WTC11 (cell line): ENCODE measurements at regions not wholly inside any gene's neighbourhood (a gene's known extent, or its start where the extent isn't known, plus 50 kb on each side); places are given as distances from the start of the nearest gene placed in this dataset.
A peak's percentile ranks its signal among the peaks of the same experiment; 100 is the strongest.

Experiments
- ATAC-seq: fragments of 200-7000 bp; cut with Tn5 transposase; 2 replicates; pipeline ENCODE4 v1.10.0; 2021; ENCODE audit warnings: mild to moderate bottlenecking, moderate library complexity
- CTCF ChIA-PET: fragments of 300-600 bp; sonication (Branson Sonifier 250); formaldehyde crosslinking; loops from one replicate; lab custom pipeline; 2021; ENCODE audit warnings: antibody characterized with exemption; lab: Charles Lee
- POLR2A ChIA-PET: fragments of 350-600 bp; sonication (Branson Sonifier 250); formaldehyde crosslinking; loops from one replicate; lab custom pipeline; 2021; ENCODE audit warnings: antibody characterized with exemption; lab: Charles Lee
- DNase-seq: peaks from one replicate; pipeline ENCODE4 v3.0.0; 2021; ENCODE audit warnings: low spot score
- H3K27ac Mint-ChIP-seq: 2 replicates; pipeline ENCODE4 v1.8.0; 2021; ENCODE audit warnings: mixed read lengths
- H3K27me3 Mint-ChIP-seq: 2 replicates; pipeline ENCODE4 v1.8.0; 2021; ENCODE audit warnings: low read depth, mild to moderate bottlenecking, moderate library complexity, mixed read lengths
- H3K36me3 Mint-ChIP-seq: 2 replicates; pipeline ENCODE4 v1.8.0; 2021; ENCODE audit warnings: mixed read lengths
- H3K4me1 Mint-ChIP-seq: 2 replicates; pipeline ENCODE4 v1.8.0; 2022; ENCODE audit warnings: mixed read lengths
- H3K4me3 Mint-ChIP-seq: 2 replicates; pipeline ENCODE4 v1.8.0; 2021; ENCODE audit warnings: mild to moderate bottlenecking, moderate library complexity, mixed read lengths
- H3K9me3 Mint-ChIP-seq: 2 replicates; pipeline ENCODE4 v1.8.0; 2021; ENCODE audit warnings: mixed read lengths
- CDX4 ChIP-seq: fragments of 250-450 bp; sonication (Bioruptor Pico); IDR thresholded peaks from 2 replicates; pipeline ENCODE4 v1.9.0; 2021; ENCODE audit warnings: moderate library complexity, mild to moderate bottlenecking, inconsistent platforms, borderline replicate concordance
- E2F1 ChIP-seq: sonication (generic); formaldehyde crosslinking; IDR thresholded peaks from 2 replicates; pipeline ENCODE4 v1.8.0; 2022; ENCODE audit warnings: mild to moderate bottlenecking, missing genetic modification reagents
- ERG ChIP-seq: fragments of 250-450 bp; sonication (Bioruptor Pico); IDR thresholded peaks from 2 replicates; pipeline ENCODE4 v1.8.0; 2021; ENCODE audit warnings: mild to moderate bottlenecking
- GABPB1 ChIP-seq: sonication (generic); formaldehyde crosslinking; IDR thresholded peaks from 2 replicates; pipeline ENCODE4 v1.8.1; 2023; ENCODE audit warnings: mild to moderate bottlenecking, missing genetic modification reagents
- GTF2I ChIP-seq: fragments of 250-450 bp; sonication (Bioruptor Pico); conservative IDR thresholded peaks from 2 replicates; pipeline ENCODE4 v1.4.0; 2021; ENCODE audit warnings: mild to moderate bottlenecking
- HMGA2 ChIP-seq: fragments of 250-450 bp; sonication (Bioruptor Pico); IDR thresholded peaks from 2 replicates; pipeline ENCODE4 v1.4.0; 2021; ENCODE audit warnings: mild to moderate bottlenecking, moderate library complexity
- IRF1 ChIP-seq: sonication (generic); formaldehyde crosslinking; IDR thresholded peaks from 2 replicates; pipeline ENCODE4 v1.8.0; 2023; ENCODE audit warnings: missing genetic modification reagents
- JAZF1 ChIP-seq: fragments of 250-450 bp; sonication (Bioruptor Pico); IDR thresholded peaks from 2 replicates; pipeline ENCODE4 v1.9.0; 2021; ENCODE audit warnings: moderate library complexity, mild to moderate bottlenecking, inconsistent platforms
- KAT7 ChIP-seq: sonication (generic); formaldehyde crosslinking; IDR thresholded peaks from 2 replicates; pipeline ENCODE4 v1.8.1; 2023; ENCODE audit warnings: missing genetic modification reagents, mild to moderate bottlenecking, borderline replicate concordance
- MLX ChIP-seq: sonication (generic); formaldehyde crosslinking; IDR thresholded peaks from 2 replicates; pipeline ENCODE4 v1.8.1; 2023; ENCODE audit warnings: mild to moderate bottlenecking, missing genetic modification reagents, moderate library complexity
- NFATC4 ChIP-seq: fragments of 250-450 bp; sonication (Bioruptor Pico); IDR thresholded peaks from 2 replicates; pipeline ENCODE4 v1.9.0; 2021; ENCODE audit warnings: mild to moderate bottlenecking
- RORB ChIP-seq: fragments of 250-450 bp; sonication (Bioruptor Pico); IDR thresholded peaks from 2 replicates; pipeline ENCODE4 v1.9.0; 2021; ENCODE audit warnings: mild to moderate bottlenecking
- STAT6 ChIP-seq: sonication (generic); formaldehyde crosslinking; conservative IDR thresholded peaks from 2 replicates; pipeline ENCODE4 v1.8.1; 2023; ENCODE audit warnings: mild to moderate bottlenecking, low read depth, missing genetic modification reagents, moderate library complexity
- TCF7 ChIP-seq: sonication (generic); formaldehyde crosslinking; IDR thresholded peaks from 2 replicates; pipeline ENCODE4 v1.8.0; 2022; ENCODE audit warnings: mild to moderate bottlenecking, low read depth, missing genetic modification reagents, moderate library complexity
- TEAD1 ChIP-seq: sonication (generic); formaldehyde crosslinking; IDR thresholded peaks from 2 replicates; pipeline ENCODE4 v1.8.0; 2022; ENCODE audit warnings: mild to moderate bottlenecking, missing genetic modification reagents
- TEAD4 ChIP-seq: sonication (generic); formaldehyde crosslinking; IDR thresholded peaks from 2 replicates; pipeline ENCODE4 v1.8.0; 2022; ENCODE audit warnings: mild to moderate bottlenecking, missing genetic modification reagents
- TP53 ChIP-seq: sonication (generic); formaldehyde crosslinking; IDR thresholded peaks from 2 replicates; pipeline ENCODE4 v1.8.1; 2023; ENCODE audit warnings: mild to moderate bottlenecking, missing genetic modification reagents
- ZBTB21 ChIP-seq: sonication (generic); formaldehyde crosslinking; IDR thresholded peaks from 2 replicates; pipeline ENCODE4 v1.8.1; 2023; ENCODE audit warnings: mild to moderate bottlenecking, missing genetic modification reagents, borderline replicate concordance
- ZNF138 ChIP-seq: sonication (generic); formaldehyde crosslinking; conservative IDR thresholded peaks from 2 replicates; pipeline ENCODE4 v1.8.1; 2022; ENCODE audit warnings: mild to moderate bottlenecking, moderate library complexity, missing genetic modification reagents
- ZNF219 ChIP-seq: sonication (generic); formaldehyde crosslinking; IDR thresholded peaks from 2 replicates; pipeline ENCODE4 v1.8.0; 2023; ENCODE audit warnings: missing genetic modification reagents, mild to moderate bottlenecking, borderline replicate concordance
- ZNF263 ChIP-seq: sonication (generic); formaldehyde crosslinking; IDR thresholded peaks from 2 replicates; pipeline ENCODE4 v1.8.1; 2022; ENCODE audit warnings: low read depth, mild to moderate bottlenecking, moderate library complexity, missing genetic modification reagents
- ZNF317 ChIP-seq: sonication (generic); formaldehyde crosslinking; IDR thresholded peaks from 2 replicates; pipeline ENCODE4 v1.8.1; 2023; ENCODE audit warnings: low read depth, mild to moderate bottlenecking, moderate library complexity, missing genetic modification reagents, borderline replicate concordance
- ZNF512 ChIP-seq: sonication (generic); formaldehyde crosslinking; IDR thresholded peaks from 2 replicates; pipeline ENCODE4 v1.8.1; 2022; ENCODE audit warnings: missing genetic modification reagents, borderline replicate concordance
- ZSCAN18 ChIP-seq: fragments of 250-450 bp; sonication (Bioruptor Pico); IDR thresholded peaks from 2 replicates; pipeline ENCODE4 v2.1.2; 2022; ENCODE audit warnings: mild to moderate bottlenecking, moderate library complexity

- peaks cover 33% of the 10 kb centered on the region for H3K4me1 Mint-ChIP-seq
- no peaks in the 10 kb centered on the region for H3K36me3 Mint-ChIP-seq
- peak overlapping the region; percentile 24; the same call in 1 of the 2 replicates for H3K27ac Mint-ChIP-seq
- ATAC-seq (no peak), DNase-seq (no peak)
- CTCF ChIA-PET = no interaction called here
- H3K27me3 Mint-ChIP-seq = no peaks in the 10 kb centered on the region
- H3K4me3 Mint-ChIP-seq = no peak overlapping the region
- TF ChIP-seq E2F1 = no peak
- TF ChIP-seq TP53 (CRISPR knock-in tag) = no peak
- no peak for TF ChIP-seq ZNF263 (CRISPR knock-in tag)
- no peak for TF ChIP-seq GTF2I (CRISPR knock-in tag)
- TF ChIP-seq TCF7 = no peak
- TF ChIP-seq CDX4 (CRISPR knock-in tag) = no peak
- TF ChIP-seq HMGA2 = no peak
- TF ChIP-seq IRF1 (CRISPR knock-in tag) = no peak
- TF ChIP-seq ZNF512 = no peak
- TF ChIP-seq RORB = no peak
- TF ChIP-seq ZSCAN18 (CRISPR knock-in tag) = no peak
- TF ChIP-seq ZNF138 = no peak
- no peaks in the 10 kb centered on the region for H3K9me3 Mint-ChIP-seq
- POLR2A ChIA-PET = interaction anchor here (0.6 to 1.0 kb wide), 2 partner anchors 151 to 299 kb away, joined by 3 to 4 read pairs; no protein-coding TSS in a partner anchor
Measured at GRCh38 chr1:234898455-234899033, 230.1 kb downstream of the TOMM20 start.

GRCh38 chr1:234897754-234898454 lies 230.7 kb downstream of the TOMM20 start:
- CTCF ChIA-PET = no interaction called here
- POLR2A ChIA-PET = interaction anchor here (1.0 kb wide), 1 partner anchor 299 kb away, joined by 3 read pairs; no protein-coding TSS in a partner anchor
- H3K36me3 Mint-ChIP-seq = no peaks in the 10 kb centered on the region
- peak overlapping the region; percentile 24; the same call in 1 of the 2 replicates for H3K27ac Mint-ChIP-seq
- no peaks in the 10 kb centered on the region for H3K27me3 Mint-ChIP-seq
- peaks cover 33% of the 10 kb centered on the region for H3K4me1 Mint-ChIP-seq
- no peak for DNase-seq
- no peak for ATAC-seq
- H3K4me3 Mint-ChIP-seq = no peak overlapping the region
- H3K9me3 Mint-ChIP-seq = no peaks in the 10 kb centered on the region
- TF ChIP-seq MLX (no peak), ZNF219 (CRISPR knock-in tag) (no peak), STAT6 (CRISPR knock-in tag) (no peak), NFATC4 (CRISPR knock-in tag) (no peak), GABPB1 (CRISPR knock-in tag) (no peak), ZBTB21 (CRISPR knock-in tag) (no peak), TEAD1 (CRISPR knock-in tag) (no peak), IRF1 (CRISPR knock-in tag) (no peak), JAZF1 (CRISPR knock-in tag) (no peak), ZNF317 (CRISPR knock-in tag) (no peak), ERG (no peak), KAT7 (CRISPR knock-in tag) (no peak), TEAD4 (CRISPR knock-in tag) (no peak)
